SK-N-SH (cell line): ENCODE measurements at regions not wholly inside any gene's neighbourhood (a gene's known extent, or its start where the extent isn't known, plus 50 kb on each side); places are given as distances from the start of the nearest gene placed in this dataset.

Experiments
- CTCF ChIA-PET: fragments of 300-600, 350-600 bp; formaldehyde crosslinking; extraction: SDS; loops from one replicate; lab custom pipeline; 2021; lab: Yijun Ruan, JAX
- POLR2A ChIA-PET: fragments of 350-600 bp; sonication (Branson Sonifier 250); formaldehyde crosslinking; extraction: SDS; loops from one replicate; lab custom pipeline; 2020; ENCODE audit warnings: antibody characterized with exemption, inconsistent platforms; lab: Yijun Ruan, JAX
- DNase-seq: peaks from one replicate; pipeline ENCODE4 v3.0.0; 2012
- H2AFZ ChIP-seq: fragments of 200-600 bp; sonication (generic); 2 replicates; pipeline ENCODE4 v1.8.1; 2016; ENCODE audit warnings: antibody characterized with exemption, mild to moderate bottlenecking, low read depth
- H3F3A ChIP-seq: fragments of 200-600 bp; sonication (generic); replicated peaks from 2 replicates; pipeline ENCODE3; 2016; ENCODE audit warnings: antibody characterized with exemption, mild to moderate bottlenecking; ENCODE audit not compliant: insufficient read depth
- H3K27ac ChIP-seq, 2 experiments: fragments of 200-500 bp in 1 of 2; fragments of 200-600 bp in 1 of 2; sonication (Bioruptor generic) in 1 of 2; sonication (generic), shearing (Covaris generic) in 1 of 2; 2 replicates each; pipeline versions ENCODE4 v1.5.1 to v1.6.1; 2014 to 2016; ENCODE audit warnings: low read depth in 2 of 2, inconsistent platforms in 1 of 2, low read length in 1 of 2, mild to moderate bottlenecking in 1 of 2, mixed read lengths in 1 of 2
- H3K27me3 ChIP-seq: fragments of 200-600 bp; sonication (generic), shearing (Covaris generic); 2 replicates; pipeline ENCODE4 v1.6.1; 2016; ENCODE audit warnings: mixed run types; ENCODE audit not compliant: insufficient read depth
- H3K36me3 ChIP-seq, 2 experiments: fragments of 200-500 bp in 1 of 2; fragments of 200-600 bp in 1 of 2; sonication (Bioruptor generic) in 1 of 2; sonication (generic) in 1 of 2; replicated peaks in 1 of 2; 2 replicates each; pipeline versions ENCODE3 to v1.5.1; 2014 to 2016; ENCODE audit warnings: low read length in 1 of 2, mild to moderate bottlenecking in 1 of 2; ENCODE audit not compliant: insufficient read depth in 2 of 2, control insufficient read depth in 1 of 2
- H3K4me1 ChIP-seq, 2 experiments: fragments of 200-500 bp in 1 of 2; fragments of 200-600 bp in 1 of 2; sonication (Bioruptor generic) in 1 of 2; sonication (generic), shearing (Covaris generic) in 1 of 2; 2 replicates each; pipeline versions ENCODE4 v1.5.1 to v1.6.1; 2014 to 2016; ENCODE audit warnings: low read depth in 1 of 2, low read length in 1 of 2, mixed run types in 1 of 2; ENCODE audit not compliant: insufficient read depth in 2 of 2, control insufficient read depth in 1 of 2
- H3K4me2 ChIP-seq: fragments of 200-600 bp; sonication (generic), shearing (Covaris generic); 2 replicates; pipeline ENCODE4 v1.6.1; 2017; ENCODE audit warnings: mixed run types
- H3K4me3 ChIP-seq, 2 experiments: fragments of 200-500 bp in 1 of 2; fragments of 200-600 bp in 1 of 2; sonication (Bioruptor generic) in 1 of 2; sonication (generic), shearing (Covaris generic) in 1 of 2; 2 replicates each; pipeline versions ENCODE4 v1.5.1 to v1.8.1; 2014 to 2016; ENCODE audit warnings: low read depth in 2 of 2, inconsistent platforms in 1 of 2, low read length in 1 of 2, mild to moderate bottlenecking in 1 of 2, mixed read lengths in 1 of 2, moderate library complexity in 1 of 2
- H3K79me2 ChIP-seq: fragments of 200-600 bp; sonication (generic); 2 replicates; pipeline ENCODE4 v1.8.1; 2017; ENCODE audit warnings: mild to moderate bottlenecking; ENCODE audit not compliant: insufficient read depth
- H3K9ac ChIP-seq: fragments of 200-600 bp; sonication (generic); 2 replicates; pipeline ENCODE4 v1.6.1; 2017; ENCODE audit warnings: mixed run types
- H3K9me2 ChIP-seq: fragments of 200-600 bp; sonication (generic); 2 replicates; pipeline ENCODE4 v1.6.1; 2017; ENCODE audit warnings: mixed run types
- H3K9me3 ChIP-seq: fragments of 200-600 bp; sonication (generic); 2 replicates; pipeline ENCODE4 v1.6.1; 2017; ENCODE audit warnings: mixed run types, mild to moderate bottlenecking, moderate library complexity
- H4K20me1 ChIP-seq: fragments of 200-600 bp; sonication (generic); 2 replicates; pipeline ENCODE4 v1.6.1; 2017; ENCODE audit warnings: mild to moderate bottlenecking, mixed run types; ENCODE audit not compliant: insufficient read depth
- EP300 ChIP-seq, 2 experiments: IDR thresholded peaks; 2 replicates each; pipeline versions ENCODE4 v1.4.0 to v1.6.1; 2012; ENCODE audit warnings: borderline replicate concordance in 1 of 2, low read depth in 1 of 2, low read length in 1 of 2
- EZH2phosphoT487 ChIP-seq: fragments of 200-600 bp; sonication (generic); IDR thresholded peaks from 2 replicates; pipeline ENCODE4 v1.6.1; 2017; ENCODE audit warnings: low read depth, mixed run types, mild to moderate bottlenecking, antibody characterized with exemption, moderate library complexity, borderline replicate concordance
- FOXM1 ChIP-seq: IDR thresholded peaks from 2 replicates; pipeline ENCODE4 v1.4.0; 2012; ENCODE audit warnings: low read depth, mild to moderate bottlenecking
- NRF1 ChIP-seq: IDR thresholded peaks from 2 replicates; pipeline ENCODE4 v1.6.1; 2012; ENCODE audit warnings: low read depth, mild to moderate bottlenecking, low read length
- POLR2AphosphoS5 ChIP-seq: IDR thresholded peaks from 2 replicates; pipeline ENCODE4 v1.6.1; 2012; ENCODE audit warnings: low read depth, low read length
- RAD21 ChIP-seq: IDR thresholded peaks from 2 replicates; pipeline ENCODE4 v1.6.1; 2012; ENCODE audit warnings: mild to moderate bottlenecking, low read length
- REST ChIP-seq: IDR thresholded peaks from 2 replicates; pipeline ENCODE4 v1.6.1; 2012; ENCODE audit warnings: mild to moderate bottlenecking, low read depth, low read length, moderate library complexity
- RXRA ChIP-seq: IDR thresholded peaks from 2 replicates; pipeline ENCODE4 v1.4.0; 2012; ENCODE audit warnings: low read depth, mild to moderate bottlenecking, borderline replicate concordance
- SMC3 ChIP-seq: IDR thresholded peaks from 2 replicates; pipeline ENCODE4 v1.6.1; 2012; ENCODE audit warnings: low read depth, low read length, improper control_type of control experiment
- TEAD4 ChIP-seq: IDR thresholded peaks from 2 replicates; pipeline ENCODE4 v1.4.0; 2012; ENCODE audit warnings: mild to moderate bottlenecking, borderline replicate concordance; ENCODE audit not compliant: insufficient read depth
- WGBS: methylation state at CpG from one replicate; pipeline ENCODE4 v1.1.6; 2017; ENCODE audit warnings: low lambda C conversion rate; 5-methylcytosine and 5-hydroxymethylcytosine counted together

GRCh38 chr7:52270301-52270700 lies 765.1 kb upstream of the POM121L12 start:
- Histone ChIP-seq H2AFZ (no peak overlapping the region), H3K4me2 (no peak overlapping the region), H4K20me1 (no peaks in the 10 kb centered on the region), H3K9me2 (no peaks in the 10 kb centered on the region), H3K27me3 (no peaks in the 10 kb centered on the region), H3K4me3 (no peak overlapping the region), H3K9me3 (0 out of 2 replicates have a peak, but pooled peaks cover 3% of the 10 kb centered on the region), H3K9ac (no peak overlapping the region), H3K4me1 (peaks cover 0 to 6% of the 10 kb centered on the region in 2 experiments; a peak in 2 of 4 replicates), H3K27ac (no peak overlapping the region), H3K79me2 (no peaks in the 10 kb centered on the region), H3K36me3 (no peaks in the 10 kb centered on the region), H3F3A (no peaks in the 10 kb centered on the region)
- no peak for TF ChIP-seq RAD21
- no peak for DNase-seq
- 18% methylated on average over 3 of the region's 3 CpGs for WGBS
- ChIA-PET CTCF (no interaction called here), POLR2A (no interaction called here)

- no peak overlapping the region for H3K4me3 ChIP-seq
Measured at GRCh38 chr7:52269669-52270068, 765.8 kb upstream of the POM121L12 start.

More at GRCh38 chr7:52269669-52270068, 765.8 kb upstream of the POM121L12 start:
- CTCF ChIA-PET, result interaction anchor here (1.1 to 1.4 kb wide), 2 partner anchors 9 to 13 kb away, joined by 3 to 5 read pairs; no protein-coding TSS in a partner anchor
- H3K4me2 ChIP-seq, result no peak overlapping the region
- H3K79me2 ChIP-seq, result no peaks in the 10 kb centered on the region
- no peak for TF ChIP-seq RXRA
- TF ChIP-seq REST, result no peak
- TF ChIP-seq NRF1, result no peak
- no peak for TF ChIP-seq EP300 (IDR thresholded peaks at IDR 0.05; ENCODE audit: borderline replicate concordance in 1 of 2, low read depth in 1 of 2, low read length in 1 of 2)
- no peak for TF ChIP-seq POLR2AphosphoS5
- TF ChIP-seq SMC3, result no peak
- TF ChIP-seq FOXM1, result no peak
- no peak for TF ChIP-seq EZH2phosphoT487
- TF ChIP-seq TEAD4, result no peak
- TF ChIP-seq, all 33 proteins: peak for 0
- Histone ChIP-seq H3K9me3 (0 out of 2 replicates have a peak, but pooled peaks cover 3% of the 10 kb centered on the region), H3K9ac (no peak overlapping the region), H4K20me1 (no peaks in the 10 kb centered on the region), H3K4me1 (peaks cover 0 to 6% of the 10 kb centered on the region in 2 experiments; a peak in 2 of 4 replicates), H3K9me2 (no peaks in the 10 kb centered on the region), H2AFZ (no peak overlapping the region), H3F3A (no peaks in the 10 kb centered on the region), H3K36me3 (no peaks in the 10 kb centered on the region), H3K27ac (no peak overlapping the region), H3K27me3 (no peaks in the 10 kb centered on the region)
- 8% methylated on average over 2 of the region's 2 CpGs for WGBS
- DNase-seq, result no peak
- POLR2A ChIA-PET, result no interaction called here
